ENCODE measurements at regions not wholly inside any gene's neighbourhood (a gene's known extent, or its start where the extent isn't known, plus 50 kb on each side); places are given as distances from the start of the nearest gene placed in this dataset.

DNA sequence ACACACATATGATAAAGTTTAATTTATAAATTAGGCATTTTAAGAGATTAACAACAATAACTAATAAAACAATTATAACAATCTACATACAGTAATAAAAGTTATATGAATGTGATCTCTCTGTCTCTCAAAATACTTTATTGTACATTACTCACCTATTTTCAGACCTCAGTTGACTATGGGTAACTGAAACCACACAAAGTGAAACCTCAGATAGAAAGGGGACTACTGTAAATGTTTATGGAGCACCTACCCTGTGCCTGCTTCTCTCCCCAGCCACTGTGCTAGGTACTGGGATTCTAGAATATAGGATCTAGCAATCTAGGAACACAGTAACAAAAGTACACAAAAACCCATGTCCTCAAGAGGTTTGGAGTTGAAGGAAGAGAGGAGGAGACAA lies 63.4 kb upstream of the BTN3A2 start:
- no peak for ATAC-seq (ENCODE audit: poor library complexity)
- H3K4me1 Mint-ChIP-seq (ENCODE audit: low read depth) = peaks cover 26% of the 10 kb centered on the region
- H3K9me3 Mint-ChIP-seq = no peaks in the 10 kb centered on the region
- Histone ChIP-seq H3K4me3 (ENCODE audit: low read length) (no peak overlapping the region), H3K36me3 (ENCODE audit: insufficient read depth, low read length) (no peaks in the 10 kb centered on the region), H3K4me1 (ENCODE audit: insufficient read depth, low read length) (peaks cover 5% of the 10 kb centered on the region), H3K9me3 (ENCODE audit: control insufficient read depth in 1 of 2, insufficient read depth in 1 of 2, low read length in 2 of 2) (no peaks in the 10 kb centered on the region), H3K27ac (ENCODE audit: low read depth in 1 of 2, low read length in 2 of 2) (no peak overlapping the region), H3K27me3 (ENCODE audit: control insufficient read depth in 1 of 2, insufficient read depth in 2 of 2, low read length in 2 of 2) (no peaks in the 10 kb centered on the region)
- POLR2A ChIA-PET = no interaction called here
- H3K27me3 Mint-ChIP-seq = peaks cover 12% of the 10 kb centered on the region
- peaks cover 13% of the 10 kb centered on the region for H3K36me3 Mint-ChIP-seq (ENCODE audit: low read depth)
- DNase-seq = no peak
- CTCF ChIA-PET = no interaction called here
- H3K27ac Mint-ChIP-seq = no peak overlapping the region
- TF ChIP-seq, protein P1, sequence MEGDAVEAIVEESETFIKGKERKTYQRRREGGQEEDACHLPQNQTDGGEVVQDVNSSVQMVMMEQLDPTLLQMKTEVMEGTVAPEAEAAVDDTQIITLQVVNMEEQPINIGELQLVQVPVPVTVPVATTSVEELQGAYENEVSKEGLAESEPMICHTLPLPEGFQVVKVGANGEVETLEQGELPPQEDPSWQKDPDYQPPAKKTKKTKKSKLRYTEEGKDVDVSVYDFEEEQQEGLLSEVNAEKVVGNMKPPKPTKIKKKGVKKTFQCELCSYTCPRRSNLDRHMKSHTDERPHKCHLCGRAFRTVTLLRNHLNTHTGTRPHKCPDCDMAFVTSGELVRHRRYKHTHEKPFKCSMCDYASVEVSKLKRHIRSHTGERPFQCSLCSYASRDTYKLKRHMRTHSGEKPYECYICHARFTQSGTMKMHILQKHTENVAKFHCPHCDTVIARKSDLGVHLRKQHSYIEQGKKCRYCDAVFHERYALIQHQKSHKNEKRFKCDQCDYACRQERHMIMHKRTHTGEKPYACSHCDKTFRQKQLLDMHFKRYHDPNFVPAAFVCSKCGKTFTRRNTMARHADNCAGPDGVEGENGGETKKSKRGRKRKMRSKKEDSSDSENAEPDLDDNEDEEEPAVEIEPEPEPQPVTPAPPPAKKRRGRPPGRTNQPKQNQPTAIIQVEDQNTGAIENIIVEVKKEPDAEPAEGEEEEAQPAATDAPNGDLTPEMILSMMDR (IDR thresholded peaks at IDR 0.05) = no peak
- no peak overlapping the region for H3K4me3 Mint-ChIP-seq
- intact Hi-C loops (cut with DNase I, micrococcal nuclease) = loop anchor here in 1 of 2 experiments (2.0 to 10.0 kb wide), 2 partner anchors 13 to 1173 kb away; partner anchors contain the start of gene ZNF184

DNA sequence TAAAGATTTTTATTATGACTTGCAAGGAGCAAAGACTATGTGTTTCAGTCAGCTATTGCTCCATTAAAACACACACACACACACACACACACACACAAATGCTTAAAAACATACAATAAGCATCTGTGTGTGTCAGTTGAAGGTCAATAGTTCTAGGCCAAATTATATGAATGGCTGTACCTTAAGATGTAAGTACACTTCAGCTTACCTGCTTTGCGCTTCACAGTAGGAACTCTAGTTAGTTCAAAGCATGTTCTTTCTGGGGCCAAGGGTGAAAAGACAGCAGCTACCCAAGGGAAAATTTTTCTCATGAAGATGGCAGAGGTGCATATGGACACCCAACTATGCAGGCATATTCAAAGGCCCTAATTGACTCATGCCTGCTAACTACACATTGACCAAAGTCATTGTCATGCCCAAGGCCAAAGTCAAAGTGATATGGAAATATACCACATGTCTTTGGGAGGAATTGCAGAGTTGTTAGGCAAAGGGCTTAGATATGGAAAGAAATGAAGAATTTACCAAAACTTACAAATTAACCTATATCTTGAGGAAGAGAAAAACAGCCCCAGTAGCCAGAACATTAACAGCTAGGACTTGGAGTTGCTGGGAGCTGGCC lies 61.9 kb upstream of the BTN3A2 start:
- DNase-seq = no peak
- ATAC-seq (ENCODE audit: poor library complexity) = no peak
- peaks cover 26% of the 10 kb centered on the region for H3K4me1 Mint-ChIP-seq (ENCODE audit: low read depth)
- peaks cover 12% of the 10 kb centered on the region for H3K27me3 Mint-ChIP-seq
- ChIA-PET POLR2A (interaction anchor here (1.3 to 3.8 kb wide), 7 partner anchors 18 to 147 kb away, joined by 4 to 36 read pairs (median 21); a partner anchor contains a TSS), CTCF (interaction anchor here (1.2 kb wide), 1 partner anchor 19 kb away, joined by 4 read pairs; no protein-coding TSS in a partner anchor)
- H3K9me3 Mint-ChIP-seq = no peaks in the 10 kb centered on the region
- H3K36me3 Mint-ChIP-seq (ENCODE audit: low read depth) = peaks cover 13% of the 10 kb centered on the region
- H3K27me3 ChIP-seq (ENCODE audit: control insufficient read depth in 1 of 2, insufficient read depth in 2 of 2, low read length in 2 of 2) = no peaks in the 10 kb centered on the region
- H3K4me3 Mint-ChIP-seq = peak overlapping the region; percentile 71
- H3K4me3 ChIP-seq (ENCODE audit: low read length) = no peak overlapping the region
- no peak overlapping the region for H3K27ac ChIP-seq (ENCODE audit: low read depth in 1 of 2, low read length in 2 of 2)
- TF ChIP-seq, protein P1 (IDR thresholded peaks at IDR 0.05) = no peak
- intact Hi-C loops (cut with DNase I, micrococcal nuclease) = loop anchor here in 1 of 2 experiments (2.0 to 10.0 kb wide), 2 partner anchors 14 to 1172 kb away; partner anchors contain the start of gene ZNF184
- H3K27ac Mint-ChIP-seq = peak overlapping the region; percentile 29
- no peaks in the 10 kb centered on the region for H3K36me3 ChIP-seq (ENCODE audit: insufficient read depth, low read length)
- H3K4me1 ChIP-seq (ENCODE audit: insufficient read depth, low read length) = peaks cover 5% of the 10 kb centered on the region
- no peaks in the 10 kb centered on the region for H3K9me3 ChIP-seq (ENCODE audit: control insufficient read depth in 1 of 2, insufficient read depth in 1 of 2, low read length in 2 of 2)

DNA sequence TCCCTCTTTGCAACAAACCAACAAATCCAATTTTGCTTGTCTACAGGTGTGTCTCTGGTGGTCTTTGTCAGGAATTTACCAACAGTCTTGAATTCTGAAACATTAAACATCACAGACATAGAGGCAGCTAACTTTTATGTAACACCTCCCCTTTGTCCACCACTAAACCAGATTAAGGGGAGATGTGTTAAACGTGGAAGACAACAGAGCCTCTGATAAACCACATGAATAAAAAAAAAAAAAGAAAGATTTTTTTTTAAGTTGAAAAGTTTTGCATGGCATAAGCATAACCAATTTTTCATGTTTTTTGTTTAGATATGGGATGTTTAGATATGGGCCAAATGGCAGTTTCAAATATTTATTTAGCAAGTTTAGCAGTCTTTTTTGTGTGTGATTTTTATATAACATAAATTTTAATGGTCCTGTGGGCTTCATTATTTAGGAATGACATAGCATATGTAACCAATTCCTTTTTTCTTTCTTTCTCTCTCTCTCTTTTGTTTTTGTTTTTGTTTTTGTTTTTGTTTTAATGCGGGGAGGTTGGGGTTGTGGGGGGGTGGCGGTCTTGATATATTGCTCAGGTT lies 60.7 kb upstream of the BTN3A2 start:
- peak in 3 of 14 experiments; percentile 40 to 46 (median 40) for DNase-seq
- Mint-ChIP-seq H3K36me3 (ENCODE audit: low read depth) (peaks cover 13% of the 10 kb centered on the region), H3K27ac (peak overlapping the region; percentile 93), H3K27me3 (peaks cover 12% of the 10 kb centered on the region), H3K9me3 (no peaks in the 10 kb centered on the region), H3K4me1 (ENCODE audit: low read depth) (peaks cover 26% of the 10 kb centered on the region), H3K4me3 (peak overlapping the region; percentile 93)
- CTCF ChIA-PET = interaction anchor here (0.7 to 1.6 kb wide), 3 partner anchors 37 to 265 kb away, joined by 3 to 7 read pairs (median 3); no protein-coding TSS in a partner anchor
- peak; percentile 27 for ATAC-seq (ENCODE audit: poor library complexity)
- intact Hi-C loops (cut with DNase I, micrococcal nuclease) = loop anchor here in 1 of 2 experiments (10.0 kb wide), 1 partner anchor 1170 kb away; the partner anchor contains the start of gene ZNF184
- Histone ChIP-seq H3K27me3 (ENCODE audit: control insufficient read depth in 1 of 2, insufficient read depth in 2 of 2, low read length in 2 of 2) (no peaks in the 10 kb centered on the region), H3K27ac (ENCODE audit: low read depth in 1 of 2, low read length in 2 of 2) (peak overlapping the region in 1 of 2 donors; percentile 26), H3K4me1 (ENCODE audit: insufficient read depth, low read length) (peaks cover 5% of the 10 kb centered on the region), H3K9me3 (ENCODE audit: control insufficient read depth in 1 of 2, insufficient read depth in 1 of 2, low read length in 2 of 2) (no peaks in the 10 kb centered on the region), H3K4me3 (ENCODE audit: low read length) (peak overlapping the region; percentile 60), H3K36me3 (ENCODE audit: insufficient read depth, low read length) (no peaks in the 10 kb centered on the region)
- TF ChIP-seq, protein P1 (IDR thresholded peaks at IDR 0.05) = no peak
- POLR2A ChIA-PET = interaction anchor here (0.7 to 3.8 kb wide), 24 partner anchors 10 to 1567 kb away, joined by 3 to 36 read pairs (median 6); partner anchors contain the start of gene HMGN4

Measured in CD4-positive, alpha-beta T cell (primary cell).